ENCODE measurements at regions not wholly inside any gene's neighbourhood (a gene's known extent, or its start where the extent isn't known, plus 50 kb on each side); places are given as distances from the start of the nearest gene placed in this dataset.
"Not testable (repeated sequence)": the region's sequence is repeated elsewhere in the genome, so short reads cannot be mapped to it uniquely, and the experiment has no call there.

- no peak for DNase-seq (ENCODE audit: low read depth)
Observed at GRCh38 chr13:54709546-54709945, 1680.9 kb downstream of the OLFM4 start.

GRCh38 chr13:54733639-54734038 lies 1705.0 kb downstream of the OLFM4 start:
- no peak for DNase-seq (ENCODE audit: low read depth)

GRCh38 chr13:54737211-54737610 lies 1708.6 kb downstream of the OLFM4 start:
- DNase-seq (ENCODE audit: low read depth): not testable (repeated sequence)

- DNase-seq (ENCODE audit: low read depth): no peak
Observed at GRCh38 chr13:54742984-54743383, 1714.4 kb downstream of the OLFM4 start.

GRCh38 chr13:54744747-54745146 lies 1716.1 kb downstream of the OLFM4 start:
- DNase-seq (ENCODE audit: low read depth): no peak

GRCh38 chr13:54750521-54750920 lies 1721.9 kb downstream of the OLFM4 start:
- no peak for DNase-seq (ENCODE audit: low read depth)

- no peak for DNase-seq (ENCODE audit: low read depth)
Observed at GRCh38 chr13:54758795-54759194, 1730.2 kb downstream of the OLFM4 start.

GRCh38 chr13:54768214-54768613 lies 1739.6 kb downstream of the OLFM4 start:
- no peak for DNase-seq (ENCODE audit: low read depth)

- DNase-seq (ENCODE audit: low read depth): no peak
Observed at GRCh38 chr13:54775501-54776191, 1747.0 kb downstream of the OLFM4 start.

GRCh38 chr13:54787754-54788153 lies 1759.1 kb downstream of the OLFM4 start:
- DNase-seq (ENCODE audit: low read depth): no peak

- DNase-seq (ENCODE audit: low read depth): no peak
Observed at GRCh38 chr13:54799621-54800226, 1771.1 kb downstream of the OLFM4 start.

GRCh38 chr13:54802226-54802625 lies 1773.6 kb downstream of the OLFM4 start:
- no peak for DNase-seq (ENCODE audit: low read depth)

- DNase-seq (ENCODE audit: low read depth): no peak
Observed at GRCh38 chr13:54805743-54806142, 1777.1 kb downstream of the OLFM4 start.

GRCh38 chr13:54821938-54822470 lies 1793.4 kb downstream of the OLFM4 start:
- not testable (repeated sequence) for DNase-seq (ENCODE audit: low read depth)

GRCh38 chr13:54829391-54830068 lies 1800.9 kb downstream of the OLFM4 start:
- DNase-seq (ENCODE audit: low read depth): not testable (repeated sequence)

GRCh38 chr13:54836273-54836672 lies 1807.7 kb downstream of the OLFM4 start:
- DNase-seq (ENCODE audit: low read depth): no peak

- no peak for DNase-seq (ENCODE audit: low read depth)
Observed at GRCh38 chr13:54841682-54842081, 1813.1 kb downstream of the OLFM4 start.

- DNase-seq (ENCODE audit: low read depth): no peak
Observed at GRCh38 chr13:54845351-54845965, 1816.8 kb downstream of the OLFM4 start.

- DNase-seq (ENCODE audit: low read depth): no peak
Observed at GRCh38 chr13:54852831-54853230, 1824.2 kb downstream of the OLFM4 start.

GRCh38 chr13:54859827-54860226 lies 1831.2 kb downstream of the OLFM4 start:
- DNase-seq (ENCODE audit: low read depth): no peak

GRCh38 chr13:54875111-54875510 lies 1846.5 kb downstream of the OLFM4 start:
- DNase-seq (ENCODE audit: low read depth): no peak

GRCh38 chr13:54879036-54879435 lies 1850.4 kb downstream of the OLFM4 start:
- DNase-seq (ENCODE audit: low read depth): no peak

GRCh38 chr13:54884682-54885081 lies 1856.1 kb downstream of the OLFM4 start:
- no peak for DNase-seq (ENCODE audit: low read depth)

All from CMK (cell line).